ENCODE measurements at regions not wholly inside any gene's neighbourhood (a gene's known extent, or its start where the extent isn't known, plus 50 kb on each side); places are given as distances from the start of the nearest gene placed in this dataset.

DNA sequence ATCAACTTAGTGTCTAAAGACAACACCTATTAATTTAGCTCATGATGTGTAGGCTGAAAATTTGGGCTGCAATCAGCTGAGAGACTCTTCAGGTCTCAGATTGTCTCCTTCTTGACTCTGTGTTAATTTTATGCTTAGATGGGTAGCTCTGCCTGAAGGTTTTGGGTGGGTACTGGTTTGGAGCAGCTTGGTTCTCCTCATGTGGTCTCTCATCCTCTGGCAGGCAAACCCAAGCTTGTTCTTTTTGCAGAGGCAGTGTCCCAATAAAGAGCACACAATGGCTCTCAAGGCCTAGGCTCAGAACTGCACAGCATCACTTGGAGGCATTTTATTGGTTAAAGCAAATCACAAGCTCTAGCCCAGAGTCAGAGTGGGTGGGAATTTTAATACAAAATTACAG lies 280.6 kb downstream of the BTBD3 start:
- H3K79me2 ChIP-seq (ENCODE audit: control insufficient read depth, insufficient read depth, low read length), result no peaks in the 10 kb centered on the region
- H3K4me3 ChIP-seq (replicated peaks in 1 of 4; ENCODE audit: control extremely low read depth in 1 of 4, insufficient read depth in 1 of 4, low read depth in 3 of 4, low read length in 4 of 4), result no peak overlapping the region
- H3K27me3 ChIP-seq (ENCODE audit: control insufficient read depth, insufficient read depth, low read length), result no peaks in the 10 kb centered on the region
- H3K9me3 ChIP-seq (ENCODE audit: control insufficient read depth, insufficient read depth, low read depth, low read length), result no peaks in the 10 kb centered on the region
- H4K20me1 ChIP-seq (ENCODE audit: control insufficient read depth, extremely low read depth, insufficient read depth, low read length), result no peaks in the 10 kb centered on the region
- H2AFZ ChIP-seq (ENCODE audit: low read length), result no peak overlapping the region
- H3K27ac ChIP-seq (ENCODE audit: insufficient read depth, low read length), result no peak overlapping the region
- H3K4me2 ChIP-seq (ENCODE audit: extremely low read depth, insufficient read depth, low read length), result no peak overlapping the region
- no peaks in the 10 kb centered on the region for H3K36me3 ChIP-seq (ENCODE audit: control insufficient read depth, insufficient read depth, low read length)
- H3K4me1 ChIP-seq (ENCODE audit: control insufficient read depth, extremely low read depth, insufficient read depth, low read length), result no peaks in the 10 kb centered on the region
- TF ChIP-seq, protein P1, sequence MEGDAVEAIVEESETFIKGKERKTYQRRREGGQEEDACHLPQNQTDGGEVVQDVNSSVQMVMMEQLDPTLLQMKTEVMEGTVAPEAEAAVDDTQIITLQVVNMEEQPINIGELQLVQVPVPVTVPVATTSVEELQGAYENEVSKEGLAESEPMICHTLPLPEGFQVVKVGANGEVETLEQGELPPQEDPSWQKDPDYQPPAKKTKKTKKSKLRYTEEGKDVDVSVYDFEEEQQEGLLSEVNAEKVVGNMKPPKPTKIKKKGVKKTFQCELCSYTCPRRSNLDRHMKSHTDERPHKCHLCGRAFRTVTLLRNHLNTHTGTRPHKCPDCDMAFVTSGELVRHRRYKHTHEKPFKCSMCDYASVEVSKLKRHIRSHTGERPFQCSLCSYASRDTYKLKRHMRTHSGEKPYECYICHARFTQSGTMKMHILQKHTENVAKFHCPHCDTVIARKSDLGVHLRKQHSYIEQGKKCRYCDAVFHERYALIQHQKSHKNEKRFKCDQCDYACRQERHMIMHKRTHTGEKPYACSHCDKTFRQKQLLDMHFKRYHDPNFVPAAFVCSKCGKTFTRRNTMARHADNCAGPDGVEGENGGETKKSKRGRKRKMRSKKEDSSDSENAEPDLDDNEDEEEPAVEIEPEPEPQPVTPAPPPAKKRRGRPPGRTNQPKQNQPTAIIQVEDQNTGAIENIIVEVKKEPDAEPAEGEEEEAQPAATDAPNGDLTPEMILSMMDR (conservative IDR thresholded peaks at IDR 0.05 in 1 of 2, IDR thresholded peaks at IDR 0.05 in 1 of 2; ENCODE audit: low read depth in 1 of 2, low read length in 2 of 2), result no peak
- no peak for TF ChIP-seq EZH2 (IDR thresholded peaks at IDR 0.05; ENCODE audit: low read length, missing control alignments)
- H3K9ac ChIP-seq (ENCODE audit: insufficient read depth, low read length), result no peak overlapping the region
- no peak for DNase-seq (ENCODE audit: low read depth in 2 of 2)

DNA sequence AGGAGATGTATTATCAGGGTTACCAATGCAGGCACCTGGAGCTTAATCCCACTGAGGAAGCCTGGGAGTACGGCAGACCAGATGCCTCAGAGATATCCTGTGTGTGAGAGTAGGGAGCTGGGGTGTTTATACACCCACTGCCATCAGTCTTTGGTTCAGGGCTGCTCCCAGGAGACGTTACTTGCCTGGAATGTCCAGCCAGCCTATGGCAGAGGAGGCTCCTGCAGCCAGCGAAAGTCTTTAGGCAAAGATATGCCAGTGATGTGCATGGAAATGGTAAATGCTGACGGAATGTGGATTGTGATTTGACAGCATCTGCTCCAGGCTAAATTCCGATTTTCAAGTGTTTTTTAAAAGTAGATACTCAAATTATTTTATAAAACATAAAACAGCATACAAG lies 282.0 kb downstream of the BTBD3 start:
- TF ChIP-seq EZH2 (IDR thresholded peaks at IDR 0.05; ENCODE audit: low read length, missing control alignments), result no peak
- TF ChIP-seq, protein P1 (conservative IDR thresholded peaks at IDR 0.05 in 1 of 2, IDR thresholded peaks at IDR 0.05 in 1 of 2; ENCODE audit: low read depth in 1 of 2, low read length in 2 of 2), result no peak
- Histone ChIP-seq H3K27me3 (ENCODE audit: control insufficient read depth, insufficient read depth, low read length) (no peaks in the 10 kb centered on the region), H3K9me3 (ENCODE audit: control insufficient read depth, insufficient read depth, low read depth, low read length) (no peaks in the 10 kb centered on the region), H3K36me3 (ENCODE audit: control insufficient read depth, insufficient read depth, low read length) (no peaks in the 10 kb centered on the region), H3K9ac (ENCODE audit: insufficient read depth, low read length) (no peak overlapping the region), H3K4me3 (replicated peaks in 1 of 4; ENCODE audit: control extremely low read depth in 1 of 4, insufficient read depth in 1 of 4, low read depth in 3 of 4, low read length in 4 of 4) (no peak overlapping the region), H3K4me2 (ENCODE audit: extremely low read depth, insufficient read depth, low read length) (no peak overlapping the region), H4K20me1 (ENCODE audit: control insufficient read depth, extremely low read depth, insufficient read depth, low read length) (no peaks in the 10 kb centered on the region), H3K27ac (ENCODE audit: insufficient read depth, low read length) (no peak overlapping the region), H3K4me1 (ENCODE audit: control insufficient read depth, extremely low read depth, insufficient read depth, low read length) (no peaks in the 10 kb centered on the region), H2AFZ (ENCODE audit: low read length) (no peak overlapping the region), H3K79me2 (ENCODE audit: control insufficient read depth, insufficient read depth, low read length) (no peaks in the 10 kb centered on the region)
- DNase-seq (ENCODE audit: low read depth in 2 of 2), result no peak

DNA sequence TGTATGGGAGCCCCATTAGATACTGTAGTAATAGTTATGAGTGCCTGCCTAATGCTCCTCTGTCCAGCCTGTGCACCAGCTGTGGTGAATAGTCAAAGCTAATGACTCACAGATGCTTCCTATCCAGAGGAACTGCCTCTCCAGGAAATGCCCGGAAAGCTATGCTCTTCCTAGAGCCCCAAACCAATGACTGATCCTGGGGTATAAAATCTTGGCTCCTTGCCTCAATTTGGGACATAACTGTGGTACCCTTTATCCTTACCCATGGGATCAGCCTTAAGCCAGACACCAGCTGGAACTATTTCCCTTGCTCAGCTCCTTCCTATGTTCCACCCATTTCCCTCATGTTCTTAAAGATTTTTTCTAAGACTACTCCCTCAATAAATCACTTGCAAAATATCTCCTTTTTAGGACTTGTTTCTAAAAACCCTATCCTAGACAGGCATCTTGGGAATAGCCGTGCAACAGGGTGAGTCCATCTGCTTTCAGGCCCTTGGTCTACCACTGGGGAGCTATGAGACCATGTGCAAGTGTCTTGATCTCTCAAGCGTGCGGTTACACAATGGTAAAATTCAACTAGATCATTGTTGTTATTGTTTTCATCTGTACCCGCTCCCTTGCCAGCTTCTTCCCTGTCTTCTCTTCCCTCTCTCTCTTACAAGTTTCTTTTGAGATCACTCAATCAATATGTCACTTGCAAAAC lies 283.7 kb downstream of the BTBD3 start:
- TF ChIP-seq, protein P1 (conservative IDR thresholded peaks at IDR 0.05 in 1 of 2, IDR thresholded peaks at IDR 0.05 in 1 of 2; ENCODE audit: low read depth in 1 of 2, low read length in 2 of 2), result no peak
- no peak overlapping the region for H3K9ac ChIP-seq (ENCODE audit: insufficient read depth, low read length)
- no peaks in the 10 kb centered on the region for H3K27me3 ChIP-seq (ENCODE audit: control insufficient read depth, insufficient read depth, low read length)
- no peak overlapping the region for H3K27ac ChIP-seq (ENCODE audit: insufficient read depth, low read length)
- H3K4me1 ChIP-seq (ENCODE audit: control insufficient read depth, extremely low read depth, insufficient read depth, low read length), result no peaks in the 10 kb centered on the region
- no peak overlapping the region for H3K4me3 ChIP-seq (replicated peaks in 1 of 4; ENCODE audit: control extremely low read depth in 1 of 4, insufficient read depth in 1 of 4, low read depth in 3 of 4, low read length in 4 of 4)
- H3K9me3 ChIP-seq (ENCODE audit: control insufficient read depth, insufficient read depth, low read depth, low read length), result no peaks in the 10 kb centered on the region
- DNase-seq (ENCODE audit: low read depth in 2 of 2), result peak; percentile 7 to 55
- H3K79me2 ChIP-seq (ENCODE audit: control insufficient read depth, insufficient read depth, low read length), result no peaks in the 10 kb centered on the region
- H3K4me2 ChIP-seq (ENCODE audit: extremely low read depth, insufficient read depth, low read length), result no peak overlapping the region
- H4K20me1 ChIP-seq (ENCODE audit: control insufficient read depth, extremely low read depth, insufficient read depth, low read length), result no peaks in the 10 kb centered on the region
- H3K36me3 ChIP-seq (ENCODE audit: control insufficient read depth, insufficient read depth, low read length), result no peaks in the 10 kb centered on the region
- no peak overlapping the region for H2AFZ ChIP-seq (ENCODE audit: low read length)
